Neural cell (in vitro differentiated cells): ENCODE measurements at regions not wholly inside any gene's neighbourhood (a gene's known extent, or its start where the extent isn't known, plus 50 kb on each side); places are given as distances from the start of the nearest gene placed in this dataset.

Experiments
- EZH2 ChIP-seq: fragments of 200-600, 300-800 bp; shearing (Covaris generic), sonication (generic); IDR thresholded peaks from 2 replicates; pipeline ENCODE4 v1.6.1; 2014; ENCODE audit warnings: antibody characterized with exemption, low read length, borderline replicate concordance, mild to moderate bottlenecking; ENCODE audit not compliant: insufficient read depth, poor library complexity, severe bottlenecking
- TF ChIP-seq, protein P1 (sequence below): fragments of 450-650 bp; IDR thresholded peaks from 2 replicates; pipeline ENCODE4 v1.5.1; 2014; ENCODE audit warnings: antibody characterized with exemption, mild to moderate bottlenecking, moderate library complexity; ENCODE audit not compliant: poor library complexity, severe bottlenecking

DNA sequence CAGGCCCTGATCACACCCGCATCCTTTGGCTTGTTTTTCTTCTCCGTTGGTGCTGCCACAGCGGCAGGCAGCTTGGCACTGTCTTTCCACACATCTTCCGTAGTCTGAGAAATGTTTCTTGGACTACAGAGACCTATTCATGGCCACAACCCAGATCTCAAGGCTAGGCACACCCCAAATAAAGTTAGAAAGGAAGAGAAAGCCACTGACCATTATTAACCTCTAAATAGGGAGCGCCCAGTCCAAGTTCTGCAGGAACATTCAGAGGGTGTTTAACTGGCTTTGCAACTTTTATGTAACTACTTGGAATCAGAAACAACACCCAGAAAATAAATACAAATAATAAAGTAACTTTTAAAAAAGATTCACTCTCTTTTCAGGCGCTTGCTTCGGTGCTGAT is 124.8 kb upstream of the NEDD9 start:
- TF ChIP-seq, protein P1, sequence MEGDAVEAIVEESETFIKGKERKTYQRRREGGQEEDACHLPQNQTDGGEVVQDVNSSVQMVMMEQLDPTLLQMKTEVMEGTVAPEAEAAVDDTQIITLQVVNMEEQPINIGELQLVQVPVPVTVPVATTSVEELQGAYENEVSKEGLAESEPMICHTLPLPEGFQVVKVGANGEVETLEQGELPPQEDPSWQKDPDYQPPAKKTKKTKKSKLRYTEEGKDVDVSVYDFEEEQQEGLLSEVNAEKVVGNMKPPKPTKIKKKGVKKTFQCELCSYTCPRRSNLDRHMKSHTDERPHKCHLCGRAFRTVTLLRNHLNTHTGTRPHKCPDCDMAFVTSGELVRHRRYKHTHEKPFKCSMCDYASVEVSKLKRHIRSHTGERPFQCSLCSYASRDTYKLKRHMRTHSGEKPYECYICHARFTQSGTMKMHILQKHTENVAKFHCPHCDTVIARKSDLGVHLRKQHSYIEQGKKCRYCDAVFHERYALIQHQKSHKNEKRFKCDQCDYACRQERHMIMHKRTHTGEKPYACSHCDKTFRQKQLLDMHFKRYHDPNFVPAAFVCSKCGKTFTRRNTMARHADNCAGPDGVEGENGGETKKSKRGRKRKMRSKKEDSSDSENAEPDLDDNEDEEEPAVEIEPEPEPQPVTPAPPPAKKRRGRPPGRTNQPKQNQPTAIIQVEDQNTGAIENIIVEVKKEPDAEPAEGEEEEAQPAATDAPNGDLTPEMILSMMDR = no peak
- no peak for TF ChIP-seq EZH2
